GM12878 (cell line): ENCODE measurements at regions not wholly inside any gene's neighbourhood (a gene's known extent, or its start where the extent isn't known, plus 50 kb on each side); places are given as distances from the start of the nearest gene placed in this dataset.
A peak's percentile ranks its signal among the peaks of the same experiment; 100 is the strongest.

ENCODE experiments used
- ATAC-seq: fragments of 200-7000 bp; cut with Tn5 transposase; 3 replicates; pipeline ENCODE4 v1.9.1; 2020; ENCODE audit warnings: mild to moderate bottlenecking, moderate library complexity
- BruUV-seq: library from RNA; stranded (reverse); fragments of 400-500 nt; replicated peaks from 2 replicates; lab custom pipeline; 2021; lab: Mats Ljungman, UMichigan
- CTCF ChIA-PET: fragments of 300-600 bp; sonication (Branson Sonifier 250); formaldehyde crosslinking; extraction: SDS; loops from one replicate; lab custom pipeline; 2021; ENCODE audit warnings: inconsistent platforms; lab: Yijun Ruan, JAX
- POLR2A ChIA-PET: fragments of 350-600 bp; formaldehyde crosslinking; extraction: SDS; loops from one replicate; lab custom pipeline; 2021; ENCODE audit warnings: inconsistent platforms; lab: Charles Lee
- RAD21 ChIA-PET: fragments of 300-600 bp; sonication (Branson Sonifier 250); formaldehyde crosslinking; loops from one replicate; lab custom pipeline; 2023; ENCODE audit warnings: antibody characterized with exemption; ENCODE audit not compliant: unreplicated experiment; lab: Charles Lee
- SMC1A ChIA-PET: fragments of 300-600 bp; sonication (Branson Sonifier 250); formaldehyde crosslinking; loops from one replicate; lab custom pipeline; 2023; ENCODE audit not compliant: unreplicated experiment, uncharacterized antibody; lab: Charles Lee
- DNase-seq: peaks from one replicate; pipeline ENCODE4 v3.0.0-alpha.2; 2011; ENCODE audit warnings: low read depth, low spot score
- FAIRE-seq: peaks from 3 replicates; lab custom pipeline; 2011; peaks lifted over from hg19 to GRCh38; lab: Jason Lieb, UNC
- H2AFZ ChIP-seq: 2 replicates; pipeline ENCODE4 v1.6.0; 2011; ENCODE audit warnings: low read depth, low read length, control low read depth; ENCODE audit not compliant: control insufficient read depth
- H3K27ac ChIP-seq: 2 replicates; pipeline ENCODE4 v1.5.1; 2011; ENCODE audit warnings: control low read depth; ENCODE audit not compliant: control insufficient read depth, insufficient read depth
- H3K27me3 ChIP-seq, 2 experiments: replicated peaks in 1 of 2; 2 replicates each; pipeline versions ENCODE4 v1.6.0 to v1.6.1; 2011; ENCODE audit warnings: low read length in 1 of 2; ENCODE audit not compliant: control insufficient read depth in 2 of 2, insufficient read depth in 2 of 2
- H3K36me3 ChIP-seq, 2 experiments: 2 replicates each; pipeline ENCODE4 v1.5.1; 2011; ENCODE audit warnings: low read length in 1 of 2; ENCODE audit not compliant: control insufficient read depth in 2 of 2, insufficient read depth in 2 of 2
- H3K4me1 ChIP-seq: 2 replicates; pipeline ENCODE4 v1.6.1; 2011; ENCODE audit warnings: mild to moderate bottlenecking, low read length, moderate library complexity, mixed read lengths; ENCODE audit not compliant: control insufficient read depth, insufficient read depth
- H3K4me2 ChIP-seq: 2 replicates; pipeline ENCODE4 v1.6.0; 2011; ENCODE audit warnings: control low read depth; ENCODE audit not compliant: control insufficient read depth, insufficient read depth
- H3K4me3 ChIP-seq: fragments of 200-600 bp; sonication (generic); 2 replicates; pipeline ENCODE4 v1.5.1; 2016
- H3K79me2 ChIP-seq: 2 replicates; pipeline ENCODE4 v1.6.0; 2011; ENCODE audit warnings: low read length; ENCODE audit not compliant: control insufficient read depth, insufficient read depth
- H3K9ac ChIP-seq: 2 replicates; pipeline ENCODE4 v1.8.0; 2011; ENCODE audit warnings: low read length, control low read depth, mixed read lengths; ENCODE audit not compliant: control insufficient read depth, insufficient read depth
- H3K9me3 ChIP-seq: replicated peaks from 3 replicates; pipeline ENCODE4 v1.5.1; 2011; ENCODE audit warnings: mild to moderate bottlenecking, low read length; ENCODE audit not compliant: control insufficient read depth, insufficient read depth
- H4K20me1 ChIP-seq: 2 replicates; pipeline ENCODE4 v1.6.0; 2011; ENCODE audit not compliant: control insufficient read depth, insufficient read depth
- CHD4 ChIP-seq: fragments of 200-600 bp; sonication (generic); IDR thresholded peaks from 2 replicates; pipeline ENCODE4 v1.6.1; 2016; ENCODE audit warnings: mild to moderate bottlenecking
- CTCF ChIP-seq, 3 experiments: IDR thresholded peaks in 2 of 3; conservative IDR thresholded peaks in 1 of 3; 2 replicates each; pipeline ENCODE4 v1.5.1; 2011; ENCODE audit warnings: low read depth in 3 of 3, low read length in 3 of 3, mild to moderate bottlenecking in 3 of 3, control low read depth in 2 of 3, moderate library complexity in 2 of 3, inconsistent platforms in 1 of 3, mixed read lengths in 1 of 3; ENCODE audit not compliant: control insufficient read depth in 2 of 3, insufficient read depth in 1 of 3; ENCODE audit errors: extremely low read depth in 1 of 3
- GATAD2B ChIP-seq: fragments of 450-650 bp; conservative IDR thresholded peaks from 2 replicates; pipeline ENCODE4 v1.6.1; 2017; ENCODE audit warnings: low read depth, mild to moderate bottlenecking, moderate library complexity
- IRF3 ChIP-seq: fragments of 450-650 bp; IDR thresholded peaks from 2 replicates; pipeline ENCODE4 v1.6.1; 2014; ENCODE audit warnings: mild to moderate bottlenecking
- RAD21 ChIP-seq: IDR thresholded peaks from 2 replicates; pipeline ENCODE4 v1.6.1; 2011; ENCODE audit warnings: mild to moderate bottlenecking, low read depth, low read length, moderate library complexity; ENCODE audit not compliant: insufficient read depth
- REST ChIP-seq: IDR thresholded peaks from 2 replicates; pipeline ENCODE4 v1.6.1; 2012; ENCODE audit warnings: mild to moderate bottlenecking, low read depth, low read length
- SMC3 ChIP-seq: IDR thresholded peaks from 2 replicates; pipeline ENCODE4 v1.6.1; 2011; ENCODE audit warnings: low read length, improper control_type of control experiment, borderline replicate concordance
- ZNF622 ChIP-seq: fragments of 450-650 bp; IDR thresholded peaks from 2 replicates; pipeline ENCODE4 v1.6.1; 2017; ENCODE audit warnings: mild to moderate bottlenecking, inconsistent platforms
- WGBS: methylation state at CpG from one replicate; pipeline ENCODE4 v1.1.6; 2016; ENCODE audit warnings: low lambda C conversion rate; ENCODE audit not compliant: insufficient replicate concordance, insufficient coverage; ENCODE audit errors: missing lambda C conversion rate; 5-methylcytosine and 5-hydroxymethylcytosine counted together
- in situ Hi-C: fragments of 300-500 bp; cut with MboI; formaldehyde crosslinking; loops from 9 replicates; pipeline ENCODE4 v1.14.3; 2018; ENCODE audit warnings: mixed read lengths
- intact Hi-C: fragments of 100-400 bp; cut with micrococcal nuclease; formaldehyde crosslinking; loops from one replicate; pipeline ENCODE4 v1.14.2; 2022; ENCODE audit not compliant: unreplicated experiment

DNA sequence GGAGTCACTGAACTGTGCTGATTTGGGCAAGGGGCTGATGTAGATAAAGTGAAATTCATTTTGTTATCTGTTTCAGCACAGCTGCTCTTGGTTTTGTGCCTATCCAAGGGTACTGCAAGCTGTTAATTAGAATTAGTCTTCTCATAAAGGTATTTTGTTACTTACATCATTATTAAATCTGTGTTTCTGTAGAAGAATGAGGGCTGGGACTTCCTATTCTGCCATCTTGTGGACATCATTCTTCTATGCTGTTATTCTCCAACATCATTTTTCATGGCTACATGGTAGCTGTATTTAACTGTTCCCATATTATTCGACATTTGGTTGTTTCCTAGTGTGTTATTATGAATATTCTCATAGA lies 76.2 kb upstream of the CCDC71L start:
- H4K20me1 ChIP-seq = no peaks in the 10 kb centered on the region
- peak overlapping the region; percentile 65; the same call in 1 of the 2 replicates for H2AFZ ChIP-seq
- no peaks in the 10 kb centered on the region for H3K36me3 ChIP-seq
- ChIA-PET POLR2A (interaction anchor here (1.4 to 2.3 kb wide), 2 partner anchors 77 to 195 kb away, joined by 5 to 11 read pairs; partner anchors contain the start of gene CCDC71L), RAD21 (interaction anchor here (0.9 to 4.5 kb wide), 19 partner anchors 15 to 559 kb away, joined by 3 to 91 read pairs (median 7); partner anchors contain the start of gene CCDC71L), SMC1A (interaction anchor here (0.8 to 4.2 kb wide), 18 partner anchors 10 to 568 kb away, joined by 3 to 148 read pairs (median 6); partner anchors contain the start of gene CCDC71L), CTCF (interaction anchor here (0.9 to 4.5 kb wide), 22 partner anchors 11 to 565 kb away, joined by 3 to 151 read pairs (median 10); partner anchors contain the start of gene CCDC71L)
- H3K4me1 ChIP-seq = peaks cover 10% of the 10 kb centered on the region; the same call in 1 of the 2 replicates
- intact Hi-C loops = no loop called here
- H3K27me3 ChIP-seq = no peaks in the 10 kb centered on the region
- FAIRE-seq (no peak), DNase-seq (no peak), ATAC-seq (peak; percentile 49)
- no peak overlapping the region for H3K4me2 ChIP-seq
- H3K27ac ChIP-seq = no peak overlapping the region
- in situ Hi-C loops = no loop called here
- 38% methylated on average over 1 of the region's 1 CpG for WGBS
- H3K4me3 ChIP-seq = no peak overlapping the region
- H3K9me3 ChIP-seq = no peaks in the 10 kb centered on the region; the same call in 2 of the 3 replicates
- BruUV-seq = no TSS peak
- no peak overlapping the region for H3K9ac ChIP-seq
- no peaks in the 10 kb centered on the region for H3K79me2 ChIP-seq
- TF ChIP-seq REST (no peak), RAD21 (peak; percentile 33; the same call in 1 of the 2 replicates), IRF3 (no peak), GATAD2B (no peak), ZNF622 (no peak), CHD4 (no peak), SMC3 (peak; percentile 31; the same call in 1 of the 2 replicates), CTCF (IDR thresholded peaks at IDR 0.05 in 2 of 3, conservative IDR thresholded peaks at IDR 0.05 in 1 of 3; ENCODE audit: control insufficient read depth in 2 of 3, extremely low read depth in 1 of 3, insufficient read depth in 1 of 3, low read depth in 3 of 3, low read length in 3 of 3) (peak in 1 of 3 experiments; percentile 14; a peak in 2 of 6 replicates)
